Ectodermal cell (in vitro differentiated cells): ENCODE measurements at regions not wholly inside any gene's neighbourhood (a gene's known extent, or its start where the extent isn't known, plus 50 kb on each side); places are given as distances from the start of the nearest gene placed in this dataset.

Experiments used
- H3K27ac ChIP-seq: 2 replicates; pipeline ENCODE4 v1.7.0; 2013; ENCODE audit warnings: mild to moderate bottlenecking, low read depth, low read length; ENCODE audit not compliant: insufficient read depth, poor library complexity, severe bottlenecking
- H3K27me3 ChIP-seq: 2 replicates; pipeline ENCODE4 v1.7.0; 2013; ENCODE audit warnings: mild to moderate bottlenecking, low read length; ENCODE audit not compliant: insufficient read depth, control insufficient read depth, poor library complexity, severe bottlenecking
- H3K36me3 ChIP-seq: one replicate; pipeline ENCODE4 v1.7.0; 2013; ENCODE audit warnings: low read length; ENCODE audit not compliant: control insufficient read depth, insufficient read depth
- H3K4me1 ChIP-seq: one replicate; pipeline ENCODE4 v1.7.0; 2013; ENCODE audit warnings: low read length; ENCODE audit not compliant: control insufficient read depth, insufficient read depth
- H3K4me3 ChIP-seq: 2 replicates; pipeline ENCODE4 v1.7.0; 2013; ENCODE audit warnings: low read depth, low read length, control low read depth; ENCODE audit not compliant: insufficient read depth
- H3K9me3 ChIP-seq: 2 replicates; pipeline ENCODE4 v1.7.0; 2013; ENCODE audit warnings: mild to moderate bottlenecking, low read length, moderate library complexity; ENCODE audit not compliant: control insufficient read depth
- WGBS, 2 experiments: methylation state at CpG; one replicate each; pipeline ENCODE4 v1.1.7; 2013; ENCODE audit warnings: missing lambda C conversion rate in 2 of 2; 5-methylcytosine and 5-hydroxymethylcytosine counted together

DNA sequence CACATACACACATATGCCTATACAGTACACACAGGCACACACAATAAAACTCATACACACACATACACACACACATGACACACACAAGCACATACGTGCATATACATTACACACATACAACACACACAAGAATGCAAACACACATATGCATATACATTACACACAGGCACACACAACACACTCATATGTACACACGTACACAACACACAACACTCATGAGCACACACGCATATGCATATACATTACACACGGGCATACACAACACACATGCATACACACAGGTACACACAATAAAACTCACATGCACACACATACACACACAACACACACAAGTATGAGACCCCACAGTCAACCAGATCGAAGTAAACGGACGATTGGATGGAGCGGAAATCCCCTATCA is 238.2 kb downstream of the ERMARD start:
- Histone ChIP-seq H3K36me3 (no peaks in the 10 kb centered on the region), H3K4me1 (no peaks in the 10 kb centered on the region), H3K9me3 (no peaks in the 10 kb centered on the region), H3K27me3 (no peaks in the 10 kb centered on the region), H3K27ac (no peak overlapping the region), H3K4me3 (no peak overlapping the region)
- 89 to 92% methylated on average over 8 of the region's 8 CpGs for WGBS, 2 experiments

DNA sequence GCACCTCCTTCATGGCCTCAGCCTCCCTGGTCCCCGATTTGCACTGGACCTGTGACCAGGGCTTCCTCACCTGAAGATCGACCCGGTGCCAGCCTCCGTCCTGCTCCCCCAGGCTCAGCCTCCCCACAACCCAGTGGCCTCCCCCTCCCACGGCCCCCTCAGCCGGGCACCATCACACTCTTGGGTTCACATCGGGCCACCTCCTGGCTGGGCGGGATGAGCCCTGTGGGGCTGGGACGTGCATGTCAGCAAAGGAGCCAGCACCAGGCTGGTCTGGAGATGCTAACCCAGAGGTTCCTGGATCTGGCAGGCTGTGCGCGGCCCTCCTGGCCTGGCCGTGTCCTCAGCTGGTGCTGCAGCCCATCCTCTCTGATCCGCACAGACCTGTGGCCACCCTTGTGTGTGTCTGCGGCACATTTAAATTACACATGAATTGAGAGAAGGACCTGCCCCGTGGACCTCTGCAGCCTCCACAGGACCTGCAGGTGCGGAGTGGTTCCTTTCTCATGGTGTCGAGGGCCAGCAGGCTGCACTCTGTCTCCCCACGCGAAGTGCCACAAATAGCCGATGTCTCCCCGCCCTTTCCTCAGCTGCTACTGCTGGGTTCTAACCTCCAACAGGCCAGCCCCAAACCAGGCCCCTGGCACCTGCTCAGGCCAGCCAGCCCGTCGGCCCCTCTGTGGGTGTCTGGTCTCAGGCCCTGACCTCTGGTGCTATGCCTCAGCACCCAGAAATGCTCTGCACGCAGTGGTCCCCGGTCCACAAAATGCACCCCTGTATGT is 237.5 kb downstream of the ERMARD start:
- Histone ChIP-seq H3K4me1 (no peaks in the 10 kb centered on the region), H3K9me3 (no peaks in the 10 kb centered on the region), H3K4me3 (no peak overlapping the region), H3K36me3 (no peaks in the 10 kb centered on the region), H3K27ac (no peak overlapping the region), H3K27me3 (no peaks in the 10 kb centered on the region)
- WGBS, 2 experiments = 94 to 95% methylated on average over 25 of the region's 25 CpGs

- WGBS, 2 experiments = 91 to 93% methylated on average over 34 to 35 of the region's 35 CpGs
- Histone ChIP-seq H3K27me3 (no peaks in the 10 kb centered on the region), H3K27ac (no peak overlapping the region), H3K4me3 (no peak overlapping the region), H3K36me3 (no peaks in the 10 kb centered on the region), H3K9me3 (no peaks in the 10 kb centered on the region), H3K4me1 (no peaks in the 10 kb centered on the region)
Observed at GRCh38 chr6:169986848-169987498, 235.6 kb downstream of the ERMARD start.

- no peaks in the 10 kb centered on the region for H3K36me3 ChIP-seq
- WGBS, 2 experiments = 94 to 95% methylated on average over 30 of the region's 30 CpGs
- no peak overlapping the region for H3K27ac ChIP-seq
- no peaks in the 10 kb centered on the region for H3K27me3 ChIP-seq
- no peaks in the 10 kb centered on the region for H3K4me1 ChIP-seq
- H3K9me3 ChIP-seq = no peaks in the 10 kb centered on the region
- no peak overlapping the region for H3K4me3 ChIP-seq
Observed at GRCh38 chr6:169986171-169986847, 234.9 kb downstream of the ERMARD start.

DNA sequence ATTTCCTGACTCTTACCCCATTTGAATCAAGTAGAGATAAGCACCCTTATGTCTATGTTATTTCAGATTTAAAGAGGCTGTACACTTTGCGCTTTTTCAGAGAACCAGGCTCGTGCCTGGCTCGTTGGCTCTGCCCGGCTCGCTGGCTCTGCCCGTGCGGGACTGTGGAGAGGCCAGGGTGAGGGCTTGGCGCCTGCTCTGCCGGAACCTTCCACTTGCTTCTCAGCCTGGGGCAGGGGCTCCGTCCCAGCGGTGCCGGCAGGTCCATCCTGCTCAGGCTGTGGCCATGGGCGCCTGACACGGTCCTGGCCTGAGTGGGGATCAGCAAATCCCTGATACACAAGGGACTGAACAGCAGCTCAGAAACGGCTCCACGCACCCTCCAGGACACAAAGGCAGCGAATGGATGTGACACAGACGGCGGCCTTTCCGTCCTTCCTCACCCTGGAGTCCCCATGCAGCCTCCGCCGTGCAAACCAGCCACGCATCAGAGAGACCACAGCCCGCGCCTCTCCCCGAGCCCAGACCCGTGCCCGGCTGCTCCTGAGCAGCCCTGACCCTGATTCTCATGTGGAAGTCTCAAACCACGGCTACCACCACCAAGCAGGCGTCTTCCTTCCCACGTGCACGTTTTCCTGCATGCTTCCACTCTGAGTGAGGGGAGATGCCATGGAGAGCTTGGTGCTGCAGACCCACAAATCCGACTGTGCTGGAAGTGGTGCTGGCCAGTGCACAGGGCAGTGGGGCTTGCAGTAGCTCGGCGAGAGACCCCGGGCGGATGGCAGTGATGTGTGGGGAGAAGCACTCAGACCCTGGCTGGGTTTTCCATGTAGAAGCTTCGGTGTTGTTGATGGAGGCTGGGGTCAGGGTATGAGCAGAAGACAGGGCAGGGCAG is 233.9 kb downstream of the ERMARD start:
- H3K36me3 ChIP-seq = no peaks in the 10 kb centered on the region
- no peak overlapping the region for H3K27ac ChIP-seq
- H3K4me3 ChIP-seq = no peak overlapping the region
- no peaks in the 10 kb centered on the region for H3K9me3 ChIP-seq
- no peaks in the 10 kb centered on the region for H3K27me3 ChIP-seq
- peaks cover 7% of the 10 kb centered on the region for H3K4me1 ChIP-seq
- 91% methylated on average over 38 of the region's 38 CpGs for WGBS, 2 experiments

- WGBS, 2 experiments = 94 to 95% methylated on average over 40 of the region's 40 CpGs
- Histone ChIP-seq H3K4me3 (no peak overlapping the region), H3K27ac (no peak overlapping the region), H3K27me3 (no peaks in the 10 kb centered on the region), H3K9me3 (no peaks in the 10 kb centered on the region), H3K4me1 (peaks cover 10% of the 10 kb centered on the region), H3K36me3 (no peaks in the 10 kb centered on the region)
Observed at GRCh38 chr6:169984181-169985120, 233.0 kb downstream of the ERMARD start.

DNA sequence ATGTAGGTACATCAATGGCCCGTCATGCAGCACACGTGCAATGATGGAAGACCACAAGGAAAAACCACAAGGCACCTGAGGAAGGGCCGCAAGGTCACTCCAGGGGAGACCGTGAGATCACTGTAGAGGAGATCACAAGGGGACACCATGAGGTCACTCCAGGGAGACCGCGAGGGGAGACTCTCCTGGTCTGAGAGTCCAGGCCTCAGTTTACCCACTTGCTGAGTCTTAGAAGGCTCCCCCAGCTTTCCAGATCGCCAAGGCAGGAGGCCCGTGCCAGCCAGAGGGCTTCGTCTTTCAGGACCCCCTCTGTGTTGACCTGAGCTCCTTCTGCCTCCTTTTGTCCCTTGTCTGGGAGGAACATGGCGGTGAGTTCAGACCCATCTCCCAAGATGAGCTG is 232.2 kb downstream of the ERMARD start:
- 85 to 86% methylated on average over 10 of the region's 10 CpGs for WGBS, 2 experiments
- Histone ChIP-seq H3K9me3 (no peaks in the 10 kb centered on the region), H3K27me3 (no peaks in the 10 kb centered on the region), H3K4me3 (no peak overlapping the region), H3K36me3 (no peaks in the 10 kb centered on the region), H3K4me1 (peaks cover 10% of the 10 kb centered on the region), H3K27ac (no peak overlapping the region)

GRCh38 chr6:169982461-169983386 is 231.3 kb downstream of the ERMARD start:
- H3K27ac ChIP-seq = no peak overlapping the region
- no peaks in the 10 kb centered on the region for H3K27me3 ChIP-seq
- peaks cover 10% of the 10 kb centered on the region for H3K4me1 ChIP-seq
- H3K4me3 ChIP-seq = no peak overlapping the region
- no peaks in the 10 kb centered on the region for H3K9me3 ChIP-seq
- 95% methylated on average over 31 of the region's 31 CpGs for WGBS, 2 experiments
- H3K36me3 ChIP-seq = no peaks in the 10 kb centered on the region
